Hematopoietic multipotent progenitor cell treated with erythropoietin and hydrocortisone succinate and interleukin-3 and kit ligand, for 6 days (in vitro differentiated cells): ENCODE measurements at regions not wholly inside any gene's neighbourhood (a gene's known extent, or its start where the extent isn't known, plus 50 kb on each side); places are given as distances from the start of the nearest gene placed in this dataset.
"Not testable (repeated sequence)": the region's sequence is repeated elsewhere in the genome, so short reads cannot be mapped to it uniquely, and the experiment has no call there.

ENCODE experiments used
- DNase-seq: peaks from one replicate; pipeline ENCODE4 v3.0.0-alpha.2; 2015

- not testable (repeated sequence) for DNase-seq
Measured at GRCh38 chr20:47845382-47845977, 60.2 kb upstream of the SULF2 start.

DNA sequence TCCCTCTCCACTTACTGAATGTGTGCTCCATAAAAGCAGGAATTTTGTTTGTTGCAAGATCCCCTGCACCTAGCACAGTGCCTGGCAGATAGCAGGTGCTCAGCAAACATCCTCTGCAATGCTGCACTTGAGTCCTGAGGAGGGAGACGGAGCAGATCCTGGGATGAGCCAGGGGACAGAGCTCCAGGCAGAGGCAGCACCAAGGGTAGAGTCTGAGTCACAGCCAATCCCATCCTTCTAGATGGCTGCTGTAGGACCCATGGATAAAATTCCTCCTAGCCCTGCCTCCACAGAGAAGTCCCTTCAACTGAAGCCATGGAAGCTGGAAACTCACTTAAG lies 59.3 kb upstream of the SULF2 start:
- not testable (repeated sequence) for DNase-seq

DNA sequence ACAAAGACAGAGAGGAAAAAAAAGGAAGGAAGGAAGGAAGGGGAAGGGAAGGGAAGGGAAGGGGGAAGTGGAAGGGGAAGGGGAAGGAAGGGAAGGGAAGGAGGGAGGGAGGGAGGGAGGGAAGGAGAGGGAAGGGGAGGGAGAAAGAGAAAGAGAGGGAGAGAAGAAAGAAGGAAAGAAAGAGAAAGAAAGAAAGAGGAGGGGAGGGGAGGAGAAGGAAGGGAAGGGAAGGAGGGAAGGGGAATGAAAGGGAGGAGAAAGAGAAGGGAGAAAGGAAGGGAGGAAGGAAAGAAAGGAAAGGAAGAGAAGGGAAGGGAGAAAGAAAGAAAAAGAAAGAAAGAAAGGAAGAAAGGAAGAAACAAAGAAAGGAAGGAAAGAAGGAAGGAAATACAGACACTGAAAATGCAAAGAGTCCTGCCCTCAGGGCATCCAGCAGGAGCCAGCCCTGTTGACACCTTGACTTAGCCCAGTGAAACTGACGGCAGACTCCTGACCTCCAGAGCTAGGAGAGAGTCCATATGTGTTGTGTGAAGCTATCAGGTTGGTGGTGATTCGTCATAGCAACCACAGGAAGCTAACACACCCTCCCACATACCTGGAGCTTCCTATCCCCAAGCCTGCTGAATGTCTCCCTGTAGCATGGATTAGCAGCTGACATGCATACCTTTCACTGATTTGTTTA lies 58.7 kb upstream of the SULF2 start:
- no peak for DNase-seq

DNA sequence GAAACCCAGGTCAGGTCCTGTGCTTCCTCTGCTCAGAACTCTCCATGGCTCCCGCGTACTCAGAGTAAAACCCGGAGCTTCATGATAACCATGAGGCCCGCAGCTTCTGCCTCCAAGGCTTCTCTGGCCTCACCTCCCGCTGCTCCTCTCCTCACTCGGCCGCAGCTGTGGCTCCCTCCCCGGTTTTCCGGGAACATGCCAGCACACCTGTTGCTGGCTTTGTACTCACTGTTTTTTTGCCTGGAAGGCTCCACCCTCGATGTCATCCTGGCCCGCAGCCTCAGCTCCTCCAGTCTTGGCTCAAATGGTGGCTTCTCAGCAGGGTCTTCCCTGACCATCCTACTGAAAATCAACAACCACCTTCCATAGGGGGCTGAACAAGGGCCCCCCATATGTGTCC lies 57.7 kb upstream of the SULF2 start:
- DNase-seq, result not testable (repeated sequence)

DNA sequence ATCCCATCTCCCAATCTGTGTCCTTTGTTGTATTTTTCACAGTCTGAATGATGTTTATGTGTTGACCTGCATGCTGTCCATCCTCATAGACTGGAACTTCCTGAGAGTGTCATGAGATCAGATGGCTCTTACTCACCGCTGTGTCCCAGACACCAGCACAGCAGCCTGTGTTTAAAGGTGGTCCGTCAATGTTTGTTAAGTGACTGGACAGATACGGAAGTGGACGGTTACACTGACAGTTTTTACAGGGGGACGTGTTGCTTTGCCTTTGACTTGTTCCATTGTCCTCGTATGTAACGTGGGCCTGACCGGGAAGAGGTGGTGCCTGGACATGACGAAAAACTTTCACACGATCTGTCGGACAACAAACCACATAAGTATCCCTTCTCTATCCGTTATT lies 56.7 kb upstream of the SULF2 start:
- not testable (repeated sequence) for DNase-seq

DNA sequence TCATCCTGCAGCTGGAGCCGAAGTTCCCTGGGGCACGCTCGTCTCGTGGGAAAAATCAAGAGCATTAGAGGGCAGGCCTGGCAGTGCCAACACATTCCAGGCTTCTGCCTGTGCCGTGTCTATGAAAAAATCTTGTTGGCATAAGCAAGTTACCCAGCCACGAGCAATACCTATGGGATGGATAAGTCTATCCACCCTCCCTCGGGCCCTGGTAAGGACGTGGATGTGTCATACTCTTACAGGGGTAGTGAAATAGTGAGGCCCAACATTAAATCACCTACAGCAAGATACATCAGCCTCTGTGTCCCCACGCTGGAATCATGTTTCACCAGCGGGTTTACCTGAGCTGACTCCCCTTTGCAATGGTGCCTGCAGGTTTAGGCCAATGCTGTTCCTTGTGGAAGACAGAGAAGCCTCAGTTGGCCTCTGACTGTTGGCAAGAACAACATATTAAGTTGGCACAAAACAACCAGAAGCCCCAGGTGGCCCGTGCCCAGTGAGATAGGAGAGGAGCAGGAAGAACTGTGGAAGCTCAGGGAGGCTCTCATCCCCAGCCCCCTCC lies 51.1 kb upstream of the SULF2 start:
- DNase-seq, result not testable (repeated sequence)
